ENCODE measurements at regions not wholly inside any gene's neighbourhood (a gene's known extent, or its start where the extent isn't known, plus 50 kb on each side); places are given as distances from the start of the nearest gene placed in this dataset.

GRCh38 chr21:27408826-27409225 is 441.9 kb upstream of the ADAMTS5 start:
- DNase-seq, result no peak

GRCh38 chr21:27407271-27407670 is 440.4 kb upstream of the ADAMTS5 start:
- DNase-seq, result no peak

- DNase-seq, result no peak
Measured at GRCh38 chr21:27406300-27407009, 439.6 kb upstream of the ADAMTS5 start.

DNA sequence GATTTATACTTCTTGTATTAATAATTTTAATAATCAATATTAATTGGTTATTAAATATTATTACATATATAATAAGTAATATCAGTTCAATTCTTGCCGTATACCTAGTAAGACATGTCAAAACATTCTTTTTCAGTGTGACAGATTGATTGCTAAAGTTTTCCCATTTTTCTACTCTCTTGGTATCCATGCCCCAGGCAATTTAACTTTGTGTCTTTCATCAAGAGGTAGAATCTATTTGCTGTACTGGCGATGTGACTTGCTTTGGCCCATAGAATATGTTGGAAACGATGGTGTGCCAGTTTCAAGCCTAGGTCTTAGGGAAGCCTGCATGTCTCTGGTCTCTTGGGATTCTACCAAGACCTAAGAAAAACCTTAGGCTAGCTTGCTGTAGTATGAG is 436.1 kb upstream of the ADAMTS5 start:
- no peak for DNase-seq

GRCh38 chr21:27400045-27400444 is 433.2 kb upstream of the ADAMTS5 start:
- no peak for DNase-seq

DNA sequence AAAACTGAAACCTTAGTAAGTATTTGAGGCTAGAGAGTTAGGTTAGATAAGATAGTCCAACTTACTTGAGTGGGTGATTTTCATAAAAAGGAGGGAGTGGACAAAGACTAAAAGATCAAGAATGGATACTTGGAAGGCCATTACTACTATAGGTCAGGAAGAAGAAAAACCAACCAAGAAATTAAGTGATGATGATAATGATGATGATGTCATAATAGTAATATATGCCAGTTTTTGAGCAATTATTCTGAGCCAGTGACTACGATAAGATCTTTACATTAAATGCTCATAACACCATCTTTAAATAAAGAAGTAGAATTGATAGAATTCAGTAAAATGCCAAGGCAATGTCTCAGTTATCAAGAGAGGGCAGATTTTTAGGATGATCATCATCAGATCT is 430.7 kb upstream of the ADAMTS5 start:
- no peak for DNase-seq

GRCh38 chr21:27393726-27394125 is 426.8 kb upstream of the ADAMTS5 start:
- DNase-seq, result no peak

DNA sequence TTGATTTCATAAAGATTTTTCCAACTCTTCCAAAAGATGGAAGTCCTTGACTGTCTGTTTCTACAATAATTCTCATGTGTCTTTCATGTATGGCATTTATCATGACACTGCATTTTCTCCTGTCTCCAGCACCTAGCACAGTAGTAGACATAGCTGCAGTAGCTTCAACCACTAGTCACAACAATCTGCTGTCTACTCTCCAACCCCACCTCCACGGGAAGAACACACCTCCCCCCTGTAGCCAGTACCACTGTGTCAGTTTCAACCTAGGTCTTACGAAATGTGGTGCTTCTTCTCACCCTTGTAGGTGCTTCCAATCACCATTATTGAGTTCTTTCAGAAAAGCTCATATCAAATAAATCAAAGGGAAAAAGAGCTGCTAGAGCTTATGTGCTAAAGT is 425.1 kb upstream of the ADAMTS5 start:
- DNase-seq, result no peak

GRCh38 chr21:27390384-27390783 is 423.5 kb upstream of the ADAMTS5 start:
- no peak for DNase-seq

DNA sequence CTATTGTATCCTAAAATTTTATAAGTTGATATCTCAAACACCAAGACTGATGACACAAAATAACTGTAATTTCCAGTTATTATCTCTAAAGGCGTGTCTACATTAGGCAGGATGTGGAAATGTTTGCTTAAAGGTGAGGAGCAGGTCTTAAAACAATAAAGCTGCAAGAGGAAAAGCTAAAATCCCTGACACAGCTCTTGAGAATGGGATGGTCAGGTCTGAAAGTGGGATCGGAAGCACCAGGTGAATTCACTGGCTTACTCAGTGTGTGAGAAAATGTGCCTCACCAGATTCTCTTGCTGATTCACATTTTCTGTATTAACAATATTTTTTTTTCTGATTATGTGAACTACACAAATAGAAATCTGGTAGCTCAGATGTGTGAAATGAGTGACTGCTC is 421.9 kb upstream of the ADAMTS5 start:
- DNase-seq, result no peak

- DNase-seq, result no peak
Measured at GRCh38 chr21:27382404-27382803, 415.5 kb upstream of the ADAMTS5 start.

GRCh38 chr21:27380303-27380702 is 413.4 kb upstream of the ADAMTS5 start:
- DNase-seq, result no peak

DNA sequence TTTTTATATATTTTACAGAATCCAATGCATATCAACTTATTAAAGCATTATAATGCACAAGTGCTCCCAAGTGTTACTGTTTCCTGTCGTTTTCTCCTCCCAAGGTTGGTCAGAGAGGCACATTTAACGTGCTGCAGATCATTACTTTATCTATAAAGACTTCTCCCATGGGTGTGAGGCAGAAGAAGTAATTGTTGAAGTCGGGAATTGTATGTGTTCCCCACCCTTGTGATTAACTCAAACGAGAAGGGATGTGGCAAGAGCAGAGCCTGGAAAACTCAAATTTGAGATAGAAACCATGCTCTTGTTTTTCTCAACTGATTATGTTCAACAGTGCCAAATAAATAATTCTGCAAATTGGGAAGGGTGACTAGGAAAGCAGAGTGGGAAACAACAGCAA is 412.5 kb upstream of the ADAMTS5 start:
- no peak for DNase-seq

GRCh38 chr21:27372381-27372780 is 405.5 kb upstream of the ADAMTS5 start:
- DNase-seq, result no peak

- DNase-seq, result no peak
Measured at GRCh38 chr21:27371975-27372331, 405.1 kb upstream of the ADAMTS5 start.

GRCh38 chr21:27371115-27371974 is 404.5 kb upstream of the ADAMTS5 start:
- no peak for DNase-seq

DNA sequence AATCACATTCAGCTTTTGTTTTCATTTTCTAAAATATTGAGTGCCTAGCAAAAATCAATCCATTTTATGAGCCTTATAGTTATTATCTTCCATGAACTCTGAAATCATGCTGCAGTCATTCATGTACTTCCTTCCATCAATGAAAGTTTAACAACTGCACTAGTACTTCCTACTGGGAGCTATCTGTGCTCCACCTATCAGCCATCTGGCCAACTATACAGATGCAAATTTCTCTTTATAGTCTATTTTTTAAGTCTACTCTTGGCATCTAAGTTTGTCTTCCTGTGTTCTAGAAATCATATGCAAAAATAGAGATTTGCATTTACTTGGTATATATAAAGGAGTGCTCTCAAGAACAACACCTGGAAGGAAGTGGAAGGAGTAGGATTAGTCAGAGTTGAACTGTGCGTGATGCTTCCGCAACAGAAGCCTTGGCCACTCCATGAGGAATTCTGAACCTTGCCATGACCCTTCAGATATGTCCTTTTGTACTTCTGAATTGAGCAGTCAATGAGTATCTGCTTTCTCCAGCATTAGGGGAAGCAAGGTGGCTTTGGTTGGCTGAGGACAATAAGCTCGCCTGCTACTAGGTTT is 403.2 kb upstream of the ADAMTS5 start:
- no peak for DNase-seq

DNA sequence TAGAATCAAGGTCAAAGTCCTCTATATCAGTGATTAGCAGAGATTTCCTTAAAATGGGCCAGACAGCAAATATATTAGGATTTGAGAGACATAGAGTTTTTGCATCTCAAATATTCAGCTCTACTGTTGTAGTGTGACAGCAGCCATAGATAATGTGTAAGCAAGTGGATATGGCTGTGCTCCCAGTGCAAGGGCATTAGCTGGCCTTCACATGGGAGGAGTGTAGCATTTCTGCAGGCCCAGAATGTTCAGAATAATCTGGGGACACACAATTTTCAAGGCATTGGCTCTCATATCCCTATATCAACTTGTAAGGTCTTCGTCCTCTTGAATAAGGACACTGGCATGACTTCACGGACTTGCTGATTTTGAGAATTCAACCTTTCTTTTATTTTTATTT is 402.3 kb upstream of the ADAMTS5 start:
- DNase-seq, result no peak

- no peak for DNase-seq
Measured at GRCh38 chr21:27366646-27367235, 399.9 kb upstream of the ADAMTS5 start.

GRCh38 chr21:27366036-27366435 is 399.1 kb upstream of the ADAMTS5 start:
- DNase-seq, result no peak

DNA sequence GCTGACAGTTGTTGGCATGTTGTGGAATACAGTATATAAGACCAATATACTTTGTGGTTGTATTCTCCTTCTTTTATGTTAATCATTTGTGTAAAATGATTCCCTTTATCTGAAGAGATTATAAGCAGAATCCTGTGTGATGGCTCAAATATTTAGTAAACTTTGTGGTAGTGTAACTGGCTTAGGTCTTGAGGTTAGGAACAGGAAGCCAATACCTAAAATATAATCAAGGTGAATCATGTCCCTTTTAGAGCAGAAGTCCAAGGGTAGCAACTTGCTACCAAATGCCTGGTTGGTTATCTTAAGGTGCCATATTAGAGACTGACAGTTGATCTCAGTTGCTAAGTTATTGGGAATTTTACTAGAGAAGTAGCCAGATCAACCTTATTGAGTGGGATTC is 398.5 kb upstream of the ADAMTS5 start:
- DNase-seq, result no peak
